ENCODE measurements at regions not wholly inside any gene's neighbourhood (a gene's known extent, or its start where the extent isn't known, plus 50 kb on each side); places are given as distances from the start of the nearest gene placed in this dataset.
A peak's percentile ranks its signal among the peaks of the same experiment; 100 is the strongest.
"Not testable (repeated sequence)": the region's sequence is repeated elsewhere in the genome, so short reads cannot be mapped to it uniquely, and the experiment has no call there.

- no peaks in the 10 kb centered on the region for H3K36me3 ChIP-seq
- H3K27ac ChIP-seq, result no peak overlapping the region
- H3K4me3 ChIP-seq, result no peak overlapping the region
- TF ChIP-seq, protein P1, sequence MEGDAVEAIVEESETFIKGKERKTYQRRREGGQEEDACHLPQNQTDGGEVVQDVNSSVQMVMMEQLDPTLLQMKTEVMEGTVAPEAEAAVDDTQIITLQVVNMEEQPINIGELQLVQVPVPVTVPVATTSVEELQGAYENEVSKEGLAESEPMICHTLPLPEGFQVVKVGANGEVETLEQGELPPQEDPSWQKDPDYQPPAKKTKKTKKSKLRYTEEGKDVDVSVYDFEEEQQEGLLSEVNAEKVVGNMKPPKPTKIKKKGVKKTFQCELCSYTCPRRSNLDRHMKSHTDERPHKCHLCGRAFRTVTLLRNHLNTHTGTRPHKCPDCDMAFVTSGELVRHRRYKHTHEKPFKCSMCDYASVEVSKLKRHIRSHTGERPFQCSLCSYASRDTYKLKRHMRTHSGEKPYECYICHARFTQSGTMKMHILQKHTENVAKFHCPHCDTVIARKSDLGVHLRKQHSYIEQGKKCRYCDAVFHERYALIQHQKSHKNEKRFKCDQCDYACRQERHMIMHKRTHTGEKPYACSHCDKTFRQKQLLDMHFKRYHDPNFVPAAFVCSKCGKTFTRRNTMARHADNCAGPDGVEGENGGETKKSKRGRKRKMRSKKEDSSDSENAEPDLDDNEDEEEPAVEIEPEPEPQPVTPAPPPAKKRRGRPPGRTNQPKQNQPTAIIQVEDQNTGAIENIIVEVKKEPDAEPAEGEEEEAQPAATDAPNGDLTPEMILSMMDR (IDR thresholded peaks at IDR 0.05), result no peak
- H3K27me3 ChIP-seq (ENCODE audit: low read depth), result no peaks in the 10 kb centered on the region
- intact Hi-C loops (cut with DNase I), result no loop called here
- H3K9me3 ChIP-seq, result no peaks in the 10 kb centered on the region
- no peaks in the 10 kb centered on the region for H3K4me1 ChIP-seq
- no peak for DNase-seq
- ATAC-seq, result no peak
Observed at GRCh38 chr19:20279516-20279915, 112.5 kb downstream of the ZNF486 start.

- intact Hi-C loops (cut with DNase I), result no loop called here
Observed at GRCh38 chr19:20278342-20278741, 111.3 kb downstream of the ZNF486 start.

DNA sequence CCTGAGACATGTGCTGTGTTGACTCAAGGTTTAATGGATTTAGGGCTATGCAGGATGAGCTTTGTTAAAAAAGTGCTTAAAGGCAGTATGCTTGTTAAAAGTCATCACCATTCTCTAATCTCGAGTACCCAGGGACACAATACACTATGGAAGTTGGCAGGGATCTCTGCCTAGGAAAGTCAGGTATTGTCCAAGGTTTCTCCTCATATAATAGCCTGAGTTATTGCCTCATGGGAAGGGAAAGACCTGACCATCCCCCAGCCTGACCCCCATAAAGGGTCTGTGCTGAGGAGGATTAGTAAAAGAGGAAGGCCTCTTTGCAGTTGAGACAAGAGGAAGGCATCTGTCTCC is 109.7 kb downstream of the ZNF486 start:
- ATAC-seq; H3K27me3 ChIP-seq (ENCODE audit: low read depth); H3K4me1 ChIP-seq; H3K36me3 ChIP-seq; H3K27ac ChIP-seq; DNase-seq; H3K9me3 ChIP-seq; intact Hi-C loops (cut with DNase I); H3K4me3 ChIP-seq: not testable (repeated sequence)

More at GRCh38 chr19:20278342-20278741, 111.3 kb downstream of the ZNF486 start:
- Histone ChIP-seq H3K4me1 (no peaks in the 10 kb centered on the region), H3K4me3 (no peak overlapping the region), H3K27me3 (ENCODE audit: low read depth) (no peaks in the 10 kb centered on the region), H3K36me3 (no peaks in the 10 kb centered on the region), H3K27ac (no peak overlapping the region), H3K9me3 (no peaks in the 10 kb centered on the region)
- TF ChIP-seq, protein P1 (IDR thresholded peaks at IDR 0.05), result no peak
- DNase-seq (no peak), ATAC-seq (peak in 1 of 2 donors; percentile 72)

DNA sequence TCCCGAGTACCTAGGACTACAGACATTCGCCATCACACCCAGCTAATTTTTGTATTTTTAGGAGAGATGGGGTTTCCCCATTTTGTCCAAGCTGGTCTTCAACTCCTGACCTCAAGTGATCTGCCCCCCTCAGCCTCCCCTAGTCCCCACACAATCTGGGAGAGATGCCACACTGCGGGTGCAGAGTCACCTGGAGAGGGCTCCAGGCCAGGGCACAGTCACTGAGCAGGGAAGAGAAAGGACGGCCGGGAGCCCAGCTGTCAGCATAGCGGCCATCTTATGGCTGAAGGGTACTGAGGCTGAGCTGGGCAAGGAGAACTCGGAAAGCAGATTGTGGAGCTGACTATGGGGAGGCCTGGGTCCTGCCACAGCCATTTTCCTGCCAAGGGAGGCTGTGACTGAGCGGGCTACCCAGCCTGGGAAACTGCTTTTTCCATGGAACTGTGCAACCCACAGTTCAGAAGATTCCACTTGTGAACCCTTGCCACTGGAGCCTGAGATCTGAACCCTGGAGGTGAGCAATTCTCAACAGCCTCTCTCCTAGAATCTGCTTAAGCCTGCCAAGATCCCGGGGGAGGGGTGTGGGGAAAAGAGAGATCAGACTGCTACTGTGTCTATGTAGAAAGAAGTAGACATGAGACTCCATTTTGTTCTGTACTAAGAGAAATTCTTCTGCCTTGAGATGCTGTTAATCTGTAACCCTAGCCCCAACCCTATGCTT is 109.2 kb downstream of the ZNF486 start:
- Histone ChIP-seq H3K36me3 (no peaks in the 10 kb centered on the region), H3K4me3 (no peak overlapping the region), H3K27ac (no peak overlapping the region), H3K4me1 (no peaks in the 10 kb centered on the region), H3K9me3 (no peaks in the 10 kb centered on the region), H3K27me3 (ENCODE audit: low read depth) (no peaks in the 10 kb centered on the region)
- intact Hi-C loops (cut with DNase I), result no loop called here
- ATAC-seq (no peak), DNase-seq (no peak)
- TF ChIP-seq, protein P1 (IDR thresholded peaks at IDR 0.05), result no peak

- TF ChIP-seq, protein P1 (IDR thresholded peaks at IDR 0.05), result no peak
- Histone ChIP-seq H3K9me3 (no peaks in the 10 kb centered on the region), H3K36me3 (no peaks in the 10 kb centered on the region), H3K27me3 (ENCODE audit: low read depth) (no peaks in the 10 kb centered on the region), H3K27ac (no peak overlapping the region), H3K4me3 (no peak overlapping the region), H3K4me1 (no peaks in the 10 kb centered on the region)
- no peak for ATAC-seq
- intact Hi-C loops (cut with DNase I), result no loop called here
- DNase-seq, result no peak
Observed at GRCh38 chr19:20273951-20274570, 107.0 kb downstream of the ZNF486 start.

DNA sequence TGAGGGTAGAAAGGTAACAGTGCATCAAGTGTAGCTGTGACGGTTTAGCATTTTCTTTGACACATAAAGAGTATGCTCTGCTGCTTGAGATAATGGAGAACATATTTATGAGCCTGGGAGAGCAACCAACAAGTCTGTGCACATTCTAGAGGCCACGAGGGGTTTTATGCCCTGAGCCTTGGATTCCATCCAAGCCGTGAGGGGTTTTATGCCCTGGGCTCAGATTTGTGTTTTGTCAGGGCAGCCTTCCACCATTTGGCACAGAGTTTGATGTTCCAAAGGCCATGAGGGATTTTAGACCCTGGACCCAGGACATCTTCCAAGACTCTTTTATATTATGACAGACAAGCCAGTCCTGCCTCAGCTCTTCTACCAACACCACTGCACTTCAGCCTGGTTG is 106.4 kb downstream of the ZNF486 start:
- H3K27ac ChIP-seq, result no peak overlapping the region
- no peaks in the 10 kb centered on the region for H3K4me1 ChIP-seq
- intact Hi-C loops (cut with DNase I), result no loop called here

GRCh38 chr19:20272627-20273010 is 105.6 kb downstream of the ZNF486 start:
- ATAC-seq; H3K9me3 ChIP-seq; intact Hi-C loops (cut with DNase I); H3K36me3 ChIP-seq; DNase-seq; H3K4me1 ChIP-seq; H3K4me3 ChIP-seq; H3K27ac ChIP-seq; H3K27me3 ChIP-seq (ENCODE audit: low read depth): not testable (repeated sequence)

More for the DNA sequence above, 106.4 kb downstream of the ZNF486 start:
- Histone ChIP-seq H3K36me3 (no peaks in the 10 kb centered on the region), H3K4me3 (no peak overlapping the region), H3K27me3 (ENCODE audit: low read depth) (no peaks in the 10 kb centered on the region), H3K9me3 (no peaks in the 10 kb centered on the region)
- ATAC-seq (no peak), DNase-seq (no peak)
- TF ChIP-seq, protein P1 (IDR thresholded peaks at IDR 0.05), result no peak

- peak overlapping the region; percentile 9 for H3K4me3 ChIP-seq
- DNase-seq, ATAC-seq: not testable (repeated sequence)
Observed at GRCh38 chr19:20271927-20272626, 105.1 kb downstream of the ZNF486 start.

More at GRCh38 chr19:20271927-20272626, 105.1 kb downstream of the ZNF486 start:
- intact Hi-C loops (cut with DNase I); H3K27me3 ChIP-seq (ENCODE audit: low read depth); H3K9me3 ChIP-seq; H3K4me1 ChIP-seq; H3K27ac ChIP-seq; H3K36me3 ChIP-seq: not testable (repeated sequence)
